Kidney (tissue), 13 donors: ENCODE measurements at regions not wholly inside any gene's neighbourhood (a gene's known extent, or its start where the extent isn't known, plus 50 kb on each side); places are given as distances from the start of the nearest gene placed in this dataset.

Experiments
- DNase-seq, 5 donors: peaks; one replicate each; pipeline ENCODE4 v3.0.0-alpha.2; 2013 to 2020
- FAIRE-seq: peaks from 2 replicates; lab custom pipeline; 2012; peaks lifted over from hg19 to GRCh38; lab: Jason Lieb, UNC
- H3K27ac ChIP-seq, 2 donors: one replicate each; pipeline ENCODE4 v1.7.0; 2013; ENCODE audit warnings: low read depth in 2 of 2, low read length in 2 of 2, inconsistent platforms in 1 of 2
- H3K27me3 ChIP-seq: one replicate; pipeline ENCODE4 v1.7.1; 2013; ENCODE audit warnings: low read length, inconsistent platforms; ENCODE audit not compliant: control insufficient read depth, insufficient read depth
- H3K36me3 ChIP-seq, 3 donors: one replicate each; pipeline versions ENCODE4 v1.7.0 to v1.7.1; 2013; ENCODE audit warnings: low read length in 3 of 3, control low read depth in 1 of 3, inconsistent platforms in 1 of 3; ENCODE audit not compliant: insufficient read depth in 3 of 3, control insufficient read depth in 2 of 3
- H3K4me1 ChIP-seq, 3 donors: one replicate each; pipeline versions ENCODE4 v1.7.0 to v1.7.1; 2013; ENCODE audit warnings: low read length in 3 of 3, inconsistent platforms in 1 of 3, low read depth in 1 of 3; ENCODE audit not compliant: control insufficient read depth in 2 of 3, insufficient read depth in 2 of 3
- H3K4me3 ChIP-seq, 3 donors: one replicate each; pipeline versions ENCODE4 v1.7.0 to v1.8.1; 2013; ENCODE audit warnings: low read length in 3 of 3, control low read depth in 1 of 3, inconsistent platforms in 1 of 3
- H3K9ac ChIP-seq, 3 donors: one replicate each; pipeline versions ENCODE4 v1.7.0 to v1.7.1; 2013; ENCODE audit warnings: low read length in 3 of 3, control low read depth in 1 of 3, inconsistent platforms in 1 of 3
- H3K9me3 ChIP-seq, 3 donors: one replicate each; pipeline versions ENCODE4 v1.7.0 to v1.7.1; 2013; ENCODE audit warnings: low read length in 3 of 3, control low read depth in 1 of 3, inconsistent platforms in 1 of 3; ENCODE audit not compliant: control insufficient read depth in 2 of 3, insufficient read depth in 1 of 3
- CTCF ChIP-seq: IDR thresholded peaks from 3 replicates; pipeline ENCODE4 v1.5.1; 2012; ENCODE audit warnings: mild to moderate bottlenecking, moderate library complexity, borderline replicate concordance; ENCODE audit not compliant: insufficient read depth; ENCODE audit errors: extremely low read depth
- intact Hi-C: fragments of 100-400 bp; cut with DNase I; formaldehyde crosslinking; loops from one replicate; pipeline ENCODE4 v1.11.1; 2022
- donor health status: control.
- donor health status: control.
- donor health status: control.
- donor health status: control.
- donor health status: control.
- donor health status: DM: yes; HTN: yes; CAD: no.
- donor health status: Normal renal cell carcinoma (clear cell type).

GRCh38 chr2:15692551-15693377, 101.1 kb downstream of the DDX1 start:
- no peak for DNase-seq
- no peak for TF ChIP-seq CTCF
- Histone ChIP-seq H3K9me3 (no peaks in the 10 kb centered on the region), H3K9ac (no peak overlapping the region), H3K27me3 (no peaks in the 10 kb centered on the region), H3K36me3 (no peaks in the 10 kb centered on the region), H3K4me3 (no peak overlapping the region), H3K27ac (no peak overlapping the region), H3K4me1 (no peaks in the 10 kb centered on the region)
- FAIRE-seq: no peak
- intact Hi-C loops: no loop called here

- intact Hi-C loops: no loop called here
- no peak for TF ChIP-seq CTCF
- no peak overlapping the region for H3K9ac ChIP-seq
Measured at GRCh38 chr2:15693382-15693781, 101.7 kb downstream of the DDX1 start.

GRCh38 chr2:15693926-15694588, 102.4 kb downstream of the DDX1 start:
- no peak for TF ChIP-seq CTCF
- Histone ChIP-seq H3K9ac (no peak overlapping the region), H3K27ac (no peak overlapping the region), H3K4me1 (no peaks in the 10 kb centered on the region), H3K4me3 (no peak overlapping the region), H3K9me3 (no peaks in the 10 kb centered on the region), H3K36me3 (no peaks in the 10 kb centered on the region), H3K27me3 (no peaks in the 10 kb centered on the region)
- intact Hi-C loops: no loop called here
- no peak for FAIRE-seq
- DNase-seq: peak in 1 of 5 donors; percentile 25

More at GRCh38 chr2:15693382-15693781, 101.7 kb downstream of the DDX1 start:
- H3K36me3 ChIP-seq: no peaks in the 10 kb centered on the region
- H3K4me1 ChIP-seq: no peaks in the 10 kb centered on the region
- FAIRE-seq: no peak
- no peaks in the 10 kb centered on the region for H3K9me3 ChIP-seq
- no peak overlapping the region for H3K27ac ChIP-seq
- H3K27me3 ChIP-seq: no peaks in the 10 kb centered on the region
- no peak overlapping the region for H3K4me3 ChIP-seq
- no peak for DNase-seq
